Type B pancreatic cell (in vitro differentiated cells): ENCODE measurements at regions not wholly inside any gene's neighbourhood (a gene's known extent, or its start where the extent isn't known, plus 50 kb on each side); places are given as distances from the start of the nearest gene placed in this dataset.

ENCODE experiments used
- DNase-seq: peaks from one replicate; pipeline ENCODE4 v3.0.0; 2021; ENCODE audit warnings: mixed read lengths; ENCODE audit not compliant: unreplicated experiment; ENCODE audit errors: extremely low spot score
- H3K27ac Mint-ChIP-seq: 2 replicates; pipeline ENCODE4 v1.8.0; 2021; ENCODE audit warnings: mild to moderate bottlenecking, mixed read lengths
- H3K27me3 Mint-ChIP-seq: 2 replicates; pipeline ENCODE4 v1.8.0; 2021; ENCODE audit warnings: mixed read lengths
- H3K36me3 Mint-ChIP-seq: 2 replicates; pipeline ENCODE4 v1.8.0; 2021; ENCODE audit warnings: mixed read lengths
- H3K4me1 Mint-ChIP-seq: one replicate; pipeline ENCODE4 v1.8.0; 2021; ENCODE audit warnings: mixed read lengths; ENCODE audit not compliant: unreplicated experiment
- H3K4me3 Mint-ChIP-seq: 2 replicates; pipeline ENCODE4 v1.8.0; 2021; ENCODE audit warnings: mild to moderate bottlenecking, mixed read lengths
- H3K9me3 Mint-ChIP-seq: 2 replicates; pipeline ENCODE4 v1.8.0; 2021; ENCODE audit warnings: mixed read lengths
- TF ChIP-seq, protein P1 (sequence below): fragments of 200-600 bp; sonication (generic); conservative IDR thresholded peaks from 2 replicates; pipeline ENCODE4 v1.5.0; 2021; ENCODE audit warnings: antibody characterized with exemption, mild to moderate bottlenecking

DNA sequence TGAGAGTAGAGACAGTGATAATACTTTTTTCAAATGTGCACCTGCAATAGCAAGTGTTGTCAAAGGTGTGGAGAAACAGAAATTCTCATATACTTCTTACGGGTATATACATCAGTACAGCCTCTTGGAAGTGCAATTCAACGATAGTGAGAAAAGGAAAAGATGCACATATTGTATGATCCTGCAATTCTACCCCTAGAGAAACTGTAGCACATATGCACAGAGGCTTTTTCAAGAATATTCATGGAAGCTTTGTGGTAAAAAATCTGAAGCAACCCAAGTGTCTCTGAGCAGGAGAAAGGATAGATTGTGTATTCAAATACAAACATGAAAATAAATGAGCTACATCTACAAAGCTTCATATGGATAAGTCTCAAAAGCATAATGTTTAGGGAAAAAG is 94.7 kb upstream of the PREP start:
- DNase-seq = no peak
- Mint-ChIP-seq H3K27ac (no peak overlapping the region), H3K4me1 (no peaks in the 10 kb centered on the region), H3K4me3 (no peak overlapping the region), H3K36me3 (no peaks in the 10 kb centered on the region), H3K27me3 (peaks cover 7% of the 10 kb centered on the region), H3K9me3 (no peaks in the 10 kb centered on the region)
- TF ChIP-seq, protein P1, sequence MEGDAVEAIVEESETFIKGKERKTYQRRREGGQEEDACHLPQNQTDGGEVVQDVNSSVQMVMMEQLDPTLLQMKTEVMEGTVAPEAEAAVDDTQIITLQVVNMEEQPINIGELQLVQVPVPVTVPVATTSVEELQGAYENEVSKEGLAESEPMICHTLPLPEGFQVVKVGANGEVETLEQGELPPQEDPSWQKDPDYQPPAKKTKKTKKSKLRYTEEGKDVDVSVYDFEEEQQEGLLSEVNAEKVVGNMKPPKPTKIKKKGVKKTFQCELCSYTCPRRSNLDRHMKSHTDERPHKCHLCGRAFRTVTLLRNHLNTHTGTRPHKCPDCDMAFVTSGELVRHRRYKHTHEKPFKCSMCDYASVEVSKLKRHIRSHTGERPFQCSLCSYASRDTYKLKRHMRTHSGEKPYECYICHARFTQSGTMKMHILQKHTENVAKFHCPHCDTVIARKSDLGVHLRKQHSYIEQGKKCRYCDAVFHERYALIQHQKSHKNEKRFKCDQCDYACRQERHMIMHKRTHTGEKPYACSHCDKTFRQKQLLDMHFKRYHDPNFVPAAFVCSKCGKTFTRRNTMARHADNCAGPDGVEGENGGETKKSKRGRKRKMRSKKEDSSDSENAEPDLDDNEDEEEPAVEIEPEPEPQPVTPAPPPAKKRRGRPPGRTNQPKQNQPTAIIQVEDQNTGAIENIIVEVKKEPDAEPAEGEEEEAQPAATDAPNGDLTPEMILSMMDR = no peak

DNA sequence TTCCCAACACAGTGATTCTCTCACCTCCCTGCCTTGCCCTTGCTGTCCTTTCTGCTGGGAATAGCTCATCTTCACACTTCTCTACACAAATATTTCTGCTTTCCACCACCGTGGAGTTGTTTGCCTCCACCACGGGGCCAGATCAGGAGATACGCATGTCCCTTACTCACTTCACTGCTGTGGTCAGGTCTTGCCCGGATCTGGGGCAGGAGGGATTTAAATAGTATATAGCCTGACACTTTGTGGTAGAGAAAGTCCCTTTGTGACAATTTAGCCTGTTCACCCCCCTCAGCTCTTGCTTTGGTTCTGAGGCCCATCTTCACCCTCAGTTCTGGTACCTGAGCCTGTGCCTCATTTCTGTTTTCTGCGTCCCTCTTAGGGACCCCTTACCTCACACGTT is 92.6 kb upstream of the PREP start:
- H3K27me3 Mint-ChIP-seq = peaks cover 2% of the 10 kb centered on the region
- H3K27ac Mint-ChIP-seq = no peak overlapping the region
- no peaks in the 10 kb centered on the region for H3K4me1 Mint-ChIP-seq
- no peaks in the 10 kb centered on the region for H3K9me3 Mint-ChIP-seq
- TF ChIP-seq, protein P1 = no peak
- no peak overlapping the region for H3K4me3 Mint-ChIP-seq
- no peaks in the 10 kb centered on the region for H3K36me3 Mint-ChIP-seq
- DNase-seq = no peak

DNA sequence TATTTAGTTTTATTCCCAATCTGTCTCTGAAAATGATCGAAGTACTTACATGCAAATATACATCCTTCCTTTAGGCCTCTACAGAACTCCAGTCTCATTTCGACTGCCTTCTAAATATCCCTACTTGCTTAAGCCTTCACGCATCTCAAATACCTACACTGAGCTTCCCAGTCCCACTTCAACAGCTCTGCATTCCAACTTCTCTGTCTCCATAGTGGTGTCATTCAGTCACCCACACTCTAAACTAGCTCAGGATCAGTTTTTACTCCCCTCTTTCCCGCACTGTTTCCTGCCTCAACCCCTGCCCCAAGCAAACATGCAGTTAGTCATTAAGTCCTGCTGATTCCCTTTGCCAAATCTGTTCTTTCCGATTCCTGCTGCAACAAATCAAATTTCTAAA is 91.8 kb upstream of the PREP start:
- H3K27me3 Mint-ChIP-seq = peaks cover 2% of the 10 kb centered on the region
- H3K4me3 Mint-ChIP-seq = no peak overlapping the region
- no peaks in the 10 kb centered on the region for H3K9me3 Mint-ChIP-seq
- no peak for DNase-seq
- H3K4me1 Mint-ChIP-seq = no peaks in the 10 kb centered on the region
- H3K27ac Mint-ChIP-seq = no peak overlapping the region
- no peaks in the 10 kb centered on the region for H3K36me3 Mint-ChIP-seq
- TF ChIP-seq, protein P1 = no peak

DNA sequence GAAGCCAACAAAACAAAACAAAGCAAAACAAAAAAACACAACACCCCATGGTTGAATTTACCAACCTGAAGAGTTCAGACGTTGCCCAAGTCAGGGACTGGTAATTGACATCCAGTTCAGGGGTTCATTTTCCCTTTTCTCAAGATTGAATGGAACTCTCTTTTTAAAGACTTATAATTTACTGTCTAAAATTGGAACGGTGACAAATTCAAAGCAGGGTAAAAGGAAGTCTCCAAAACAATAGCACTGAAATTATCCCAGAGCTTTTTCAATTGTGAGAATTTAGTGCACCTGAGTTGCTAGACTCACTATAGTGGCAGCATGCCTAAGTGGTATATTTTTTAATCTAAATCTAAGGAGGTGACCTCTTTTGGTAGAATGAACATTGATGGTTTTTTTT is 90.9 kb upstream of the PREP start:
- TF ChIP-seq, protein P1 = no peak
- H3K4me3 Mint-ChIP-seq = no peak overlapping the region
- no peaks in the 10 kb centered on the region for H3K9me3 Mint-ChIP-seq
- H3K4me1 Mint-ChIP-seq = peaks cover 5% of the 10 kb centered on the region
- no peaks in the 10 kb centered on the region for H3K36me3 Mint-ChIP-seq
- H3K27ac Mint-ChIP-seq = no peak overlapping the region
- H3K27me3 Mint-ChIP-seq = peaks cover 2% of the 10 kb centered on the region
- DNase-seq = no peak

DNA sequence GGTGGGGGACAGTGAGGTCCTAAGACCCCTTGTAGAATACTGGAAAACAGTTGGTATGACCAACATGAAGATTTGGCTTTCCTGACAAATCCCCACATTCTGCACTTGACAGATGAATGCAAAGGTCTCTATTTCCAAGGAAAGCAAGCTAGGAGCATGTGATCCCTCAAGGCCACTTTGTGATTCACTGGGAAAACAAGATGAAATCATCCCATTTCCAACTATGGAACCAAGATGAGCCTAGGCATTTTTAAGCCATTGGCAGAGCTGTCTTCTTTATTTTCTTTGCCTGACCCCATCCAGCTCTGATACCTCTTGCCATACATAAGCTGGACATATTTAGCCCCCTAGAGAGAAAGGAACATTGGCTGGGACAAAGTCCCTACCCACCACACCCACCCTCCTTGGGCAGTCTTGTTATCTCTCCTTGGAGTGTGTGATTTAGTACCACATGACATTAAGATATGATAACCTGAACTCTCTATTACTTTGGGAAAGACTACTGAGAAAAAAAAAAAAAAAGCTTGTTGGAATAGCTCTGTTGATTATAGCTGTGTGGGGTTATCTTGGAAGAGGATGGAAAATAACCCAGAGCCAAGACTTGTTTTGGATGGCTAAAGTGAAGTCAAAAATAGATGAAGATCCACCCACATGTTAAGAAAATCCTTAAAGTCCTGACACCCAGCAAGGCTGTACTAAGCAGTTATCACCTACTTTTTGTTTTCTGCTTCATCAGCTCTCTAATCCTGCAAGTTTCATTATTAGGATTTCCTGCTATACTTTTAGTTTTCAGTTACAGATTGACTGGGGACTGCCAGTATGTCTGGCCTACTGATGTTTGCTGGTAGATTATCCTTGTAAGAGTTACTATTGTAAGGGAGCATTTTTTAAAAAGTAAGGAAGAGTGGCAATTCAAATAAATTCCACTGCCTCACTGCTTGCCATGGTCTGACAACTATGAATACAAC is 90.1 kb upstream of the PREP start:
- H3K27ac Mint-ChIP-seq = no peak overlapping the region
- H3K9me3 Mint-ChIP-seq = no peaks in the 10 kb centered on the region
- DNase-seq = no peak
- peaks cover 2% of the 10 kb centered on the region for H3K27me3 Mint-ChIP-seq
- TF ChIP-seq, protein P1 = no peak
- no peak overlapping the region for H3K4me3 Mint-ChIP-seq
- no peaks in the 10 kb centered on the region for H3K36me3 Mint-ChIP-seq
- H3K4me1 Mint-ChIP-seq = peaks cover 10% of the 10 kb centered on the region
